Endothelial cell of umbilical vein (primary cell): ENCODE measurements at regions not wholly inside any gene's neighbourhood (a gene's known extent, or its start where the extent isn't known, plus 50 kb on each side); places are given as distances from the start of the nearest gene placed in this dataset.

Experiments
- BruUV-seq: library from RNA; stranded (reverse); fragments of 400-500 nt; replicated peaks from 2 replicates; lab custom pipeline; 2021; lab: Mats Ljungman, UMichigan
- CTCF ChIA-PET: fragments of 300-600, 350-600 bp; sonication (Branson Sonifier 250); formaldehyde crosslinking; loops from one replicate; lab custom pipeline; 2021; ENCODE audit warnings: antibody characterized with exemption, inconsistent platforms; lab: Charles Lee
- POLR2A ChIA-PET: fragments of 300-600, 350-600 bp; sonication (Branson Sonifier 250); formaldehyde crosslinking; loops from one replicate; lab custom pipeline; 2021; ENCODE audit warnings: antibody characterized with exemption, inconsistent platforms; lab: Charles Lee
- DNase-seq: peaks from one replicate; pipeline ENCODE4 v3.0.0-alpha.2; 2011; ENCODE audit warnings: low read depth, low spot score
- FAIRE-seq: peaks from 2 replicates; lab custom pipeline; 2011; peaks lifted over from hg19 to GRCh38; lab: Jason Lieb, UNC
- H2AFZ ChIP-seq: 2 replicates; pipeline ENCODE4 v1.6.0; 2012; ENCODE audit warnings: low read depth, low read length, control low read depth, inconsistent platforms
- H3K27ac ChIP-seq: 2 replicates; pipeline ENCODE4 v1.5.1; 2011; ENCODE audit warnings: low read depth, mild to moderate bottlenecking, control low read depth, low read length, moderate library complexity; ENCODE audit not compliant: insufficient read depth
- H3K27me3 ChIP-seq, 2 experiments: 2 replicates each; pipeline versions ENCODE4 v1.6.0 to v1.6.1; 2011; ENCODE audit warnings: low read length in 2 of 2, mixed read lengths in 1 of 2; ENCODE audit not compliant: control insufficient read depth in 2 of 2, insufficient read depth in 2 of 2
- H3K36me3 ChIP-seq, 2 experiments: 2 replicates in 1 of 2; 3 replicates in 1 of 2; pipeline ENCODE4 v1.5.1; 2011; ENCODE audit warnings: low read length in 2 of 2, mild to moderate bottlenecking in 1 of 2, moderate library complexity in 1 of 2; ENCODE audit not compliant: control insufficient read depth in 2 of 2, insufficient read depth in 2 of 2; ENCODE audit errors: extremely low read depth in 1 of 2
- H3K4me1 ChIP-seq: 3 replicates; pipeline ENCODE4 v1.5.1; 2011; ENCODE audit warnings: mild to moderate bottlenecking, low read length; ENCODE audit not compliant: control insufficient read depth, insufficient read depth; ENCODE audit errors: extremely low read depth
- H3K4me2 ChIP-seq: 2 replicates; pipeline ENCODE4 v1.6.1; 2011; ENCODE audit warnings: low read length, control low read depth, mixed read lengths; ENCODE audit not compliant: insufficient read depth
- H3K4me3 ChIP-seq, 3 experiments: fragments of 200-600 bp in 1 of 3; sonication (generic), shearing (Covaris generic) in 1 of 3; replicated peaks in 1 of 3; 2 replicates each; pipeline ENCODE4 v1.5.1; 2011 to 2016; ENCODE audit warnings: control low read depth in 3 of 3, low read length in 3 of 3, mild to moderate bottlenecking in 2 of 3, inconsistent platforms in 1 of 3, low read depth in 1 of 3, moderate library complexity in 1 of 3; ENCODE audit not compliant: insufficient read depth in 1 of 3
- H3K79me2 ChIP-seq: 2 replicates; pipeline ENCODE4 v1.6.0; 2012; ENCODE audit warnings: low read length, inconsistent platforms; ENCODE audit not compliant: control insufficient read depth, insufficient read depth
- H3K9ac ChIP-seq: replicated peaks from 2 replicates; pipeline ENCODE3; 2011; ENCODE audit warnings: low read length, control low read depth; ENCODE audit not compliant: insufficient read depth; ENCODE audit errors: extremely low read depth
- H3K9me1 ChIP-seq: replicated peaks from 3 replicates; pipeline ENCODE4 v1.6.0; 2011; ENCODE audit warnings: mild to moderate bottlenecking, low read length; ENCODE audit not compliant: control insufficient read depth, insufficient read depth; ENCODE audit errors: extremely low read depth
- H3K9me3 ChIP-seq: replicated peaks from 2 replicates; pipeline ENCODE4 v1.5.1; 2012; ENCODE audit warnings: low read length, inconsistent platforms; ENCODE audit not compliant: control insufficient read depth, insufficient read depth
- H4K20me1 ChIP-seq: replicated peaks from 2 replicates; pipeline ENCODE3; 2011; ENCODE audit warnings: mild to moderate bottlenecking, low read length; ENCODE audit not compliant: control insufficient read depth, insufficient read depth; ENCODE audit errors: extremely low read depth
- CTCF ChIP-seq, 2 donors: IDR thresholded peaks; 1 replicate in 1 of 2; 2 replicates in 1 of 2; pipeline ENCODE4 v1.5.1; 2011; ENCODE audit warnings: low read length in 2 of 2, mild to moderate bottlenecking in 2 of 2, moderate library complexity in 2 of 2, control low read depth in 1 of 2, inconsistent platforms in 1 of 2, low read depth in 1 of 2; ENCODE audit not compliant: insufficient read depth in 1 of 2; ENCODE audit errors: extremely low read depth in 1 of 2
- EZH2 ChIP-seq: IDR thresholded peaks from 2 replicates; pipeline ENCODE4 v1.6.1; 2012; ENCODE audit warnings: borderline replicate concordance, low read depth, mild to moderate bottlenecking, moderate library complexity, low read length, inconsistent platforms; ENCODE audit not compliant: severe bottlenecking
- FOS ChIP-seq: IDR thresholded peaks from 2 replicates; pipeline ENCODE4 v1.6.1; 2011; ENCODE audit warnings: mild to moderate bottlenecking, low read length, moderate library complexity, borderline replicate concordance; ENCODE audit not compliant: insufficient read depth
- GATA2 ChIP-seq: IDR thresholded peaks from 2 replicates; pipeline ENCODE4 v1.7.0; 2011; ENCODE audit warnings: low read depth, mild to moderate bottlenecking, moderate library complexity, mixed read lengths, low read length; ENCODE audit not compliant: insufficient read length, insufficient read depth
- JUN ChIP-seq: IDR thresholded peaks from 2 replicates; pipeline ENCODE4 v1.6.1; 2011; ENCODE audit warnings: borderline replicate concordance, low read depth; ENCODE audit not compliant: insufficient read length, insufficient read depth
- MYC ChIP-seq: IDR thresholded peaks from one replicate; pipeline ENCODE4 v1.6.1; 2011; ENCODE audit warnings: mild to moderate bottlenecking, low read depth, low read length
- POLR2A ChIP-seq: IDR thresholded peaks from 2 replicates; pipeline ENCODE4 v1.6.1; 2012; ENCODE audit warnings: low read depth, mild to moderate bottlenecking, control low read depth, low read length
- POLR2AphosphoS5 ChIP-seq: IDR thresholded peaks from 2 replicates; pipeline ENCODE4 v1.6.1; 2012; ENCODE audit warnings: low read depth, mild to moderate bottlenecking, control low read depth, low read length, moderate library complexity; ENCODE audit not compliant: insufficient read depth
- dilution Hi-C: fragments of 300-500 bp; cut with MboI; formaldehyde crosslinking; loops from one replicate; pipeline ENCODE4 v1.15.0; 2019; ENCODE audit warnings: low sequenced_read_pairs; ENCODE audit not compliant: extremely low pct_ligation_motif_present
- intact Hi-C: fragments of 100-400 bp; cut with micrococcal nuclease; formaldehyde crosslinking; loops from one replicate; pipeline ENCODE4 v1.10.0; 2022
- TF ChIP-seq, protein P1 (sequence below): IDR thresholded peaks from 2 replicates; pipeline ENCODE4 v1.6.1; 2011; ENCODE audit not compliant: insufficient read depth, insufficient read length

DNA sequence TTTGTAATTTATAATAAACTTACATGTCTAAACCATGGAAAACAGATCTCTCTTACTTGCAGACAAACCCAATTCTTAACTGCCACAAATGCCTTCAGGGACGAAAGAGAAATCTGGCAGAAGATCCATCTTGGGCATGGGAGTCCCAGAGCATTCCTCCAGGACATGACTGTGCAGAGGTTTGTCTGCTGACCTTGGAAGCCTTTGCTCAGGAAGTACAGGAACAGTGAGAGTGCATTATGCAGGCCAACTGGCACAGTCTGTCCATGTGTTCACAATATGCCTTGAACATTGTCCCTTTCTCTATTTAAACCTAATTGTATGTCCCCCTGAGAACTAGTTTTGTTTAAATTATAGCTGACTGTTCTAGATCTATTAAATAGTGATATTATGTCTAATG is 467.1 kb downstream of the ATP23 start:
- dilution Hi-C loops (no loop called here), intact Hi-C loops (no loop called here)
- TF ChIP-seq POLR2A = no peak
- no peak for TF ChIP-seq CTCF (IDR thresholded peaks at IDR 0.05; ENCODE audit: extremely low read depth in 1 of 2, insufficient read depth in 1 of 2, low read depth in 1 of 2, low read length in 2 of 2)
- no peak for TF ChIP-seq FOS
- no peak for TF ChIP-seq GATA2
- no peak for TF ChIP-seq EZH2
- TF ChIP-seq MYC = no peak
- TF ChIP-seq JUN = no peak
- TF ChIP-seq, protein P1, sequence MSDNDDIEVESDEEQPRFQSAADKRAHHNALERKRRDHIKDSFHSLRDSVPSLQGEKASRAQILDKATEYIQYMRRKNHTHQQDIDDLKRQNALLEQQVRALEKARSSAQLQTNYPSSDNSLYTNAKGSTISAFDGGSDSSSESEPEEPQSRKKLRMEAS = no peak
- TF ChIP-seq POLR2AphosphoS5 = no peak
- Histone ChIP-seq H3K9ac (no peak overlapping the region), H3K4me1 (peaks cover 12% of the 10 kb centered on the region), H3K4me3 (no peak overlapping the region), H3K27me3 (no peaks in the 10 kb centered on the region), H3K9me3 (no peaks in the 10 kb centered on the region), H3K27ac (no peak overlapping the region), H3K36me3 (no peaks in the 10 kb centered on the region), H3K9me1 (no peaks in the 10 kb centered on the region), H4K20me1 (no peaks in the 10 kb centered on the region), H3K79me2 (no peaks in the 10 kb centered on the region), H3K4me2 (no peak overlapping the region), H2AFZ (peak overlapping the region; percentile 68)
- CTCF ChIA-PET = interaction anchor here (1.3 kb wide), 1 partner anchor 35 kb away, joined by 3 read pairs; no protein-coding TSS in a partner anchor
- DNase-seq = peak; percentile 53
- peak; percentile 54 for FAIRE-seq
- POLR2A ChIA-PET = no interaction called here
- no TSS peak for BruUV-seq
